H1 (cell line): ENCODE measurements at regions not wholly inside any gene's neighbourhood (a gene's known extent, or its start where the extent isn't known, plus 50 kb on each side); places are given as distances from the start of the nearest gene placed in this dataset.

Source experiments
- ATF2 ChIP-seq: IDR thresholded peaks from 2 replicates; pipeline ENCODE4 v1.6.1; 2012; ENCODE audit warnings: low read length, inconsistent platforms
- RBBP5 ChIP-seq: IDR thresholded peaks from 2 replicates; pipeline ENCODE4 v1.7.1; 2012; ENCODE audit warnings: low read depth, mild to moderate bottlenecking, inconsistent platforms, low read length, moderate library complexity, borderline replicate concordance

GRCh38 chr6:108755257-108756240, 92.7 kb upstream of the ARMC2 start (continued):
- TF ChIP-seq RBBP5 (no peak), ATF2 (no peak)
